Activated CD4-positive, CD25-positive, alpha-beta regulatory T cell treated with anti-CD3 and anti-CD28 coated beads, Interleukin-2, amount 50 U/mL, for 72 hours (primary cell): ENCODE measurements at regions not wholly inside any gene's neighbourhood (a gene's known extent, or its start where the extent isn't known, plus 50 kb on each side); places are given as distances from the start of the nearest gene placed in this dataset.

ENCODE experiments used
- DNase-seq: peaks from one replicate; pipeline ENCODE4 v3.0.0; 2021

DNA sequence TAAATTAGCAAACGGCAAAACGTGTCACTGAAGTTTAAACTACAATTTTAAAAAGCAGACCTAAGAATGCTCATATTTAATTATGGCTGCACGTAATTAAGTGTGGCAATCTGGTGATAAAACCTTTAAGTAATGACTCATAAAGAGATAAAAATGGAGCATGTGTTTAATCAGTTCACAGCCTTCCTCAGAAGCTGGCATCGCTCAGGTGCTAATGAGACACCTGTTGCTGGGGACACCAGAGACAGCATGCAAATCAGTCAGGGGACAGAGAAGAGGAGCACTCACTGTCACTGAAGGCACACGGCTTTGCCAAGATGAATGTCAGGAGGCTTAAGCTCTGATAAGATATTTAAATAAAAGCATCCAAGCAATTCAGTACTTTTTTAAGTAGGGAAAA, 840.3 kb downstream of the GALC start:
- DNase-seq = no peak

DNA sequence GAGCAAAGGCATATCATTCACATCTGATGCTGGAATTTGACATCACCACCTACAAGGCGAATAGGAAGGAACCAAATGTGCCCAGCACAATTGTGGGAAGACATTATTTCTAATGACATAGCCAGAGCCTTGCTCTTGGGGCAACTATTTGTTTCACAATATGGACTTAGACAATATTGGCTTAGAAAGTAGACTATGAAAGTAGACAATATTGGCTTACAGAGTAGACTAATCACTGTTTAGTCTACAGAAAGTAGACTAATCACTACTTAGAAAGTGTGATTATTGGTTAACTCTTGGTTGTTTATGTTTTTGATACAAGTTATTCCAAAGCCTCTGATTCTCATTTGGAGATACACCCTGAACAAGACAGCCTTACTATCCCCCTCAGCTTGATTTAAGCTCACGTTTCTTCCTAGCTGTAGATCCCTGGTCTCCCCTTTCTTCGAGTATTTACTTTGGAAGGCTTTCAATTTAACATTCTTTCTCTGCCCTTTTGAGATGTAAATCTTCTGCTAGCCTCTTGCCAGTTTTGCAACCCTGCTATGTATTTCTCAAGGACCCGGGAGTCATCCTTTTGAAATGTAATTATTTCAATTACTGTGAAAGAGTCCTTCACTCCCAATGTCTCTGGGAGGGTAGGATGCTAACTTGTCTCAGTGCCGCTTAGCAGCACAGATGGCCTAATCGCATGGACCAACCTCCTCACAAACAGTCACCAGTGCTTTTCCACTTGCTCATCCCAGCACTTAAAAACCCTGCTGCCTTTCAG, 843.2 kb downstream of the GALC start:
- DNase-seq = no peak

DNA sequence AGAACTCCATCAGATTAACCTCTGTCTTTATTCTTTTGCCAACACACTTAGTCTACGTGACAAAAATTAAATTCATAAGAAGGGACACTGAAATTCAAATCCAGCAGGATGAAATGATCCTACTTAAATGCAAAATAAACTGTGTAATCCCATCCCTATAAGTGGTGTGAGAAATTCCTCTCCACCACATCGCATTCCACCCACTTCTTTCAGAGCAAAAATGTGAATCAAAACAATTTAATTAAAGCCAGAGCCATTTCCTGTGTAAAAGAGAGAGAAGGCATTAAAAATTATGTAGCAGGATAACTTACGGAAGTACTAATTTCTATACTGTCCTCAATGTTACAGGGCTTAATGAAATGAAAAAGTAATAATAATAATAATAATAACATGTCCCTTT, 844.3 kb downstream of the GALC start:
- no peak for DNase-seq

DNA sequence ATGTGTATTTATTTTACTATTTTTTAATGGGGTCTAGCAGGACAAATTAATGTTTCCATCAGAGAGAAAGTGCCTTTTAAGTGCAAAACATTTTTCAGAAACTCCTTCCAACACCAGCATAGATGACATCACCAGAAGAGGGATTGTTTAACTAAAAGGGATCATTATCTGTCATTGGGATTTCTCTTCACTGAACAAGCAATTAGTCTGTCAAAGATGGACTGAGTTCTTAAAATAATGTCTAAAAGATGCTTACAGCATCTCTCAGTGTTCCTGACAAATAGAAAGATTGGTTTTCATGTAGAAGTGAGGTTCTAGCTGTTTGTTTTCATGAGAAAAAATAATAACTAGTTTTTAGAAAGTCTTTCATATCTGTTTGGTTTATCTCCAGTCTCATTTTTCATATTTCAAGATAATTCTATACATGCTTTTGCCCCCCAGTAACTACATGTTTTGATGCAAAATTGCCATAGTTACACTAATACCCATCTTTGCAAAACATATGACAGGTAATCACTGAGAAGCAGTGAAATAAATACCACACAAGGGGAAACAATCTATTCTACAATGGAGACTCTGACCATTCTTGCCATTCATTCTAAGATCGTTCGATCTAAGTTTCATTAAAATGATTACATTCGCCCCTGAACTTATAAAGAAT, 850.3 kb downstream of the GALC start:
- DNase-seq = no peak

DNA sequence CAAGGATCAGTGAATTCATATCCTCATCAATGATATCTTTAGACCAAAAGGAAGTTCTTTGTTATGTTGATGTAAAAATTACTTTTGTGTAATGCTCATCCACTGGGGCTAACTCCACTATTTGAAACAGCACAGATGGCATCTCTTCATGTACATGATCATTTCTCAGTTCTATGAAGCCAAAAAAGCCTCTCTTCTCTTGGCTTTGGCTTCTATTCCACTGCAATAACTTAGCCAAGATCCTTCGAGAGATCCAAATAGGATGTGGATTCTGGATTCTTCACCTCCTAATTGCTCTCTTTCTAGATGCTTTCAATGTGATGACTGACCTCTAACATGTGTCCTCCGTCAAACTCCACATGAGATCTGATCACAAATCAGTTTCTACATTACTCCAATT, 851.2 kb downstream of the GALC start:
- no peak for DNase-seq

DNA sequence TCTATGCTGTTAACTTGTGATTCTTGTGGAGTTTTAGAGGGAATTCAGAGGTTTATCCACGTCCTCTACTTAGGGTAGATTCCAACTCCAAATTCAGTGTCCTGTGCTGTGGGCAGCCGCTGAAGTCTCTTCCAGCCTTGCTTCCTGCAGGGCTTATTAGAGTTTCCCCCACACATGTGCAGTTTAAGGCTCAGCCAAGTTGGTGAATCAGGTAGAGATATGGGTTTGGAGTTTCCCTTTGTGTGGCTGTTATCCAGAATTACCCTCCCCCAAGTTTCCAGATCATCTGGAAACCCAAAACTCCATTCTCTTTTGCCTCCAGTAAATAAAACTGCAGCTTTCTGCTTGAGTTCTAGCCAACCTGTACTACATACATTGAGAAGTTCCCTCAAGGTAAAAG, 853.7 kb downstream of the GALC start:
- DNase-seq = no peak

DNA sequence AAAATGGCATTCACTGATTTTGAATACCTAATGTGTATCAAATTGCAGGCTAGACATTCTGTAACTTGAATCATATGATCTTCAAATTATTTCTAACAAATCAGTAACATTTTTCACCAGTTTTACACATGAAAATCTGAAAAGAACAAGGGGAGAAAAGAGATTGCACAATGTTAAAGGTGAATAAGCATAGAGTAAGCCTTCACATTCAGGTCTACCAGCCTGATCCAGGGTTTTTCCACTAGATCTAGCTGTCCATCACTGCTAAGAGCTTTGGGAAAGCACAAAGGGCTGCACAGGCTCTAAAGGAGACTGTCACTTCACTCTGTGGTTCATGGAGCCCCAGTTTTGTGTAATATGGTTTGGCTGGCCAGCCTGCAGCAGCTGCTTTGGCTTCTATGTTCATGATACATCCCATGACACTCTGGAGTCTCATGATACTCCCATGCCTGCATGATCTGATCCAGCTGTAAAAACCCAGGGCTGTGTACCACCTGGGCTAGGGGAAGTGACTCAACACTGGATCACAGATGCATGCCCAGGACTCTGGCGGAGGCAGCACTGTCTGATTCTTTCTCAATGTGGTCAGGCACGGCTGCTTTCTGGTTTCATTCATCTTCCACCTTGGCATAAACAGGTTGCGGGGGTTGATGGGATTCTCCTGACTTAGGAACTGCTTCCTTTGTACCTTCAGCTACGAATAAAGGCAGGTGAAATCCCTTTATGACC, 859.7 kb downstream of the GALC start:
- no peak for DNase-seq

DNA sequence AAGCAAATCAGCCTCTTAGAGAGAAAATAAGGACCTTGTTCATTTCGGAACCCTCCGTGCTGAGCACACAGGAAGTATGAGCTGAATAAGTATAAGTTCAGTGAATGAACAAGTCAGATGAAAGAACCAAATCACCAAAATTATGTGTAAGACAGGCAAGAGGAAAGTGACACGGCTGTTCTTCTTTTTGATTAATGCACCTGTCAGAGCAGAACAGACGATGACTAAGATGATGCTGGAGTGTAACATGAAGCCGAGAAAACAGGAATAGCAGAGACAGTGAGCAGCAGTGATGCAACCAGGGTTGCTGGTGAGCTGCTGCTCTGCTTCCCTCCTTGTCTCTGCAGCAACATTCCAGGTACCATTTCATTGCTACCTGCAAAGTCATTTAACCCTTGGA, 861.1 kb downstream of the GALC start:
- DNase-seq = no peak

DNA sequence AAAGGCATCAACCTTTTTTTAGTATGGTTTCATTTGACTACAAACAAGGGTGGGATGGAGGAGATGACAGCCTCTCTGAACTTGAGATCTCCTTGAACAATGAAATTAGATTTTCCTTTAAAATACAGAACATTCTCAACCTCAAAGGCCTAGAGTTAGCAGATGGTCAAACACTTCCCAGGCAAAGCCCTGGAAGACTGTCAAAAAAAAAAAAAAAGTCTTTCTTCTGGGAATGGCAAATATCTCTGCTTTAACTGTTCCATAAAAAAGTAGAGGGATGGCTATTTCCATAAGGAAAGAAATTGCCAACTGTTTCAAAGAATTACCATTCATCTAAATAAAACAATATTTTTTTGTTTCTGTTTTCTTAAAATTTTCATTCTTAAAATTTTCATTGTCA, 870.8 kb downstream of the GALC start:
- no peak for DNase-seq

DNA sequence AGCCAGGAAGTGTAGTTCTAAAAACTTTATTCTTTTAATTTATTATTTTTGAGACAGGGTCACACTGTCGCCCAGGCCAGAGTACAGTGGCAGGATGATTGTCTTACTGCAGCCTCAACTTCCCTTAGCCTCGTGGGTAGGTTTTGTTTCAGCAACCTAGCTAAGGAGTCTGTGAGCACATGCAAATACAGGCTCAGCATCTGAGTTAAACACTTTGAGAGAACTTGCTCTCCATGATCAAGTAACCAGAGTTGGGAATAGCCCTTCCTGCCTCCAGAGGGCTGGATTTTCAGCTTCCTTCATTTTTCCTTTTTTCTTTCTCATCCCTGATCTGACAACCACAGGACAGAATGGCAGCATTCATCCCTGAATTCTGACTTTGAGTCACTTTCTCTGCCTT, 871.3 kb downstream of the GALC start:
- DNase-seq = no peak

DNA sequence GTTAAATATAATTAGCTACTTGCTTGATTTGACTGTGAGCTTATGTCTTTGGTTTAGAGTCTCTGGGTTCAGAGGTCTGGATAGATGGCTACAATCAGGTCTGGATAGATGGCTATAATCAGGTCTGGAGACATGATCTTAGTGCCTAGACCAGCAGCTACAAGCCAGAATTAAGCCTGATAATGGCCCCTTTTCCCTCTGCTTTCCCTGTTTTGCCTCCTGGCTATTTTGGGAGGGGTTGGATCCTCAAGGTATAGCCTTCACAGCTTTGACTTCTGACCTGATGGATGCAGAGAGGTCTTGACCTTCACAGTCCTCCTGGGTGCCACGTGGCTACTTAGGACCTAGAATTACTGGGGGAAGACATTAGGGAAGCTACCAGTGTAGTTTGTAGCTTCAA, 877.7 kb downstream of the GALC start:
- DNase-seq = no peak

DNA sequence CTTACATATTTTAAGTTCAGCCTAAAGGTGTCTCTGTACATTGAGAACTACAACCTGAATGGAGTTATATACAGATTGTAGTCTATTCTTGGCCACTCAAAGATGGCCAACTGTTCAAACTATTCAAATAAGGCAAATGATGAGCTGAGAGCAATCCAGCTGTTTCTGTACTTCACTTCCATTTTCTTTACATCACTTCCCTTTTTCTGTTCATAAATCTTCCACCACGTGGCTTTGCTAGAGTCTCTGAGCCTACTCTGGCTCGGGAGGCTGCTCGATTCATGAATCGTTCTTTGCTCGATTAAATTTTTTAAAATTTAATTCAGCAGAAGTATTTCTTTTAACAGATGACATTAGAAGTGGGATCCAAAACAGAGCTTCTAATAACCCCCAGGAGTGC, 879.7 kb downstream of the GALC start:
- DNase-seq = no peak

DNA sequence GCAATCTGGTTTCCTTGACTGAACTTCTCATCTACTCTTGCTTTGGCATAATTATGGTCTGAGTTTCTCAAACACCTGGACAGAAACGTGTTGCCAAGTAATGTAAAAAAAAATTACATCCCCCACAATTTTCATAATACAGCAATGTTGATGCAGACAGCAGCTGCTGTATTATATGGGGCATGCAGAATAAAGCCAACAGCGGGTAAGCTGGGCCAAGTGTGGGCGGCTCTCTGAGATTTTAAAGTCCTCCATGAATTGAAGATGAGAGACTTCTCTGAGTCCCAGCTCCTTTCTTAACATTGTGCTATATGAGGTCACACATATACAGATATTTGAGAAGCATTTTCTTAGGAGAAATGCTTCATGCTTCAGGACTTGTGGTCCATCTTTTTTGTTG, 881.2 kb downstream of the GALC start:
- no peak for DNase-seq

DNA sequence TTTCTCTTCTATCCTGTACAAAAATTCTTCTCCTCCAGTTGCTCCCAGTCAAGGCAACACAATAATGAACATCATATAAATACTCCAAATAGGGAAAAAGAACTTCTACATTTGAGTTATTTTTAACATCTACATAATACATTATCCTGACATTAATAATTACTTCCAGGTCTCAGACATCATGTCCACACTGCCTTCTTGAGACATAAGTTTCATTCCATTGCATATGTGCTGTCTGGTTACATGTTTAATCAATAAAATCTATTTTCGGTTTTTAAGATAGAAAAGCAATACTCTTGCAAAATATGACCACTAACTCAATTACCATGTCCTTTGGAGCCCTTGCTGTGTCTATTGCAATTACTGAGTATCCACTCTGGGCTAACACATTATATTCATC, 881.9 kb downstream of the GALC start:
- no peak for DNase-seq

DNA sequence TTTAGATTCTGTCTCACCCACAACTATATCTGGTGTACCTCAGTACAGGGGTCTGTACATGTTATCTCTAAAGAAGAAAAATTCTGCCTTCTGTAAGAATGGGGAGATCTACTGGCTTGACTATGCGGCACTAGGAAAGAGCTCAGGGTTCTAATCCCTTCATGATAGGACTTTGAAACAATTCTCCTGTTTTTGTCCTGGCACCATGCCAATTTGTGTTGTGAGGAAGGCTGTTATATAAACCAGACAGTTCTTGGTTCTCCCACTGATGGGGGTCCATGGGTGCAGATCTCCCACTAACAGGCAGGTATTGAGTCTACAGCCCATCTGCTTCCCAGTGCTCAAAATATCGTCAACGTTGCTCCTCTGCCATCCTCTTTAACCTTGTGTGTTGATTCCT, 883.7 kb downstream of the GALC start:
- DNase-seq = no peak

DNA sequence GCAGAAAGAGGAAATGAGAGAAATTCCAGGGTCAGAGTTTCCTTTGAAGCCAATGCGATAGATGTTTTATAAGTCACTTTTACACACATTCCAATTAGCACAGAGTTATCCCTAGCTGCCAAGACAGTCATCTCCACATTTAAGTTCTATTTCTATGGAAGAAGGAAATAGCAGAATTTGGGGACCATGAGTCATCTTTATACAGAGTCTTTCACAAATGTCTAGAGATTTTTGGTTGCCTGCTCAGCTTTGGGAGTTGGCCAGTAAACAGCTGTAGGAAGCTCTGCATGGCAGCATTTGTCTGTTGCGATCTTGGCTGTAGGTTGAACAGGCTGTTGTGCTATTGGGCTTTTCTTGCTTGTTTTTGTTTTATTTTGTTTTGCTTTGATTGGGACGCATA, 884.3 kb downstream of the GALC start:
- no peak for DNase-seq

DNA sequence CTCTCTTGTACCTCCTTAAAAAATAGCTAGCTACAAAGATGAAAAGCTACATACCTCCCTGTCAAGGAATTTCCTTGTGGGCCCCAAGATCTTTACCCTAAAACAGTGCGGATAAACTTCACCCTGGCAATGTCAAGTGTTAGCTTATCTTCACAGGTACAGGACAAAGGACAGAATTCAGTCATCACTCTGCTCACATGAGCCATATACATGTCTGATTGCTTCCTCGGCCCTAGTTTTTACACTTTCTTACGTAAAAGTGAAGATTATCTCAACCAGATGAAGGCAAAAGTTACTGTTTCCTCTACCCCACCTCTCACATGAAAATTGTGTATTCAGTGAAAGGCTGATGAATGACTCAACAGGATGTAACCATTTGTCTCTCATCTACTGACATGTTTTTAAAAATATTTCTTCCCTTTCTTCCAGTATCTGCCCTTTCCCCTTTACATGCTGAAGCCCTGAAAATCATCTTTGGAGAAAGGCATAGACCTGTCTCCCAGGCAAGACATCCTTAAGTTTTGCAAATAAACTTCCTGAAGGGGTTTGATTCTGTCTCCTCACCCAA, 890.1 kb downstream of the GALC start:
- no peak for DNase-seq

DNA sequence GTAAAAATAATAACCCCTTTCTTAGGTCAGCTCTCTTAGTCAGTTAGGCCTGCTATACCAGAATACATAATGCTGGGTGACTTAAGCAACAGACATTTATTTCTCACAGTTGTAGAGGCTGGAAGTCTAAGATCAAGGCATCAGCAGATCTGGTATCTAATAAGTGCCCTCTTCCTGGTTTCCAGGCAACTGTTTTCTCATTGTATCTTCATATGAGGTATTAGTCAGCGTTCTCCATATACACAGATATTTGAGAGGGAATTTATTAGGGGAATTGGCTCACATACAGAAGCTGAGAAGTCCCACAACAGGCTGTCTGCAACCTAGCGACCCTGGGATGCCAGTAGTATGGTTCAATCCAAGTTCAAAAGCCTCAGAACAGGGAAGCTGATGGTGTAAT, 896.0 kb downstream of the GALC start:
- DNase-seq = no peak

DNA sequence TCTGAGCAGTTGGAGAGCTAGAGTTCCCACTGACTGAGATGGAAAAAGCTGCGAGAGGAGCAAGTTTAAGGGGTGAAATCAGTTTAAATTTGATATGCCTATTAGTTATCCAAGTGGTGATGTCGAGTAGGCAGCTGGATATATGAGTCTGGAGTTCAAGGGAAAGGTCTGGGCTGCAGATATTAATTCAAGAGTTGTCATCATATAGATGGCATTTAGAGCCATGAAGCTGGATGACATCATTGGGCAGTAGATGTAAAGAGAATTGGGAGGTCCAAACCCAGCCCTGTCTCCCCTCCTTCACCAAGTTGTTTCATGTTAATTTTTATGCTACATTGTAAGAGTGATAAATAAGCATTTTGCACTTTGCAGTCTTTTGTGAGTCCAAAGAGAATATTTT, 898.1 kb downstream of the GALC start:
- no peak for DNase-seq

DNA sequence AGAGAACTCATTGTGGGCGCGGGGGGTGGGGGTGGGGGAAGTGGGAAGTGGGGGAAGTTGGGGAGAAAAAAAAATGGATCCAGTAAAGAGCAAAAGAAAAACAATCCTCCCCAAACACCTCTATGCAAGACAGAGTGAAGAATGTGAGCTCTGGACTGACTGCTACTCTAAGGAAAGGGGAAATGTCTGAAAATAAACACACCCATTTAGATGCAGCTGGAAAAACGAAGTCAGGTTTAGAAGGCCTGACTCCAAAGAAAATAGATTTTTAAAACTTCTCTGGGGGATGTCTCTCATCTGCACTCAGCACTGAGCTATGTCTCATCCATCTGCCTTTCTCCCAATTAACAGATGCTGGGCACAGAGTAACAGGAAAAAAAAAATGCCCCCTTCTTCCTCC, 904.4 kb downstream of the GALC start:
- no peak for DNase-seq

DNA sequence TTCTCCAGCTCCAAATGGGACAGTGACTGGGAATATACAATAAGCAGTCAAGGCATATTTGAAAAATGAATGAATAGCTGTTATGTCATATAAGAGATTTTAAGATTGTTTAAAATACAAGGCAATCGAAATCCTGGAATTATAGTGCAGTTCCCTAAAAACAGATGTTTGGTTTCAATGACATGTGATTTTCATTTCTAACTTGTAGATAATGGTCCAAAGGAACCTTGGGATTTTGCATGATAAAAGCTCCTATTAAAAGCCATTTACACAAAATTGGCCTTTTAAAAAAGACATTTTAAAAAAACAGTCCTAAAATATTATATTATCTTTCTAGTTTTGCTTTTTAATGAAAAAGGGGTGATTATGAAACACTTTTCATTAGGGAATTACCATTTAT, 905.1 kb downstream of the GALC start:
- no peak for DNase-seq

DNA sequence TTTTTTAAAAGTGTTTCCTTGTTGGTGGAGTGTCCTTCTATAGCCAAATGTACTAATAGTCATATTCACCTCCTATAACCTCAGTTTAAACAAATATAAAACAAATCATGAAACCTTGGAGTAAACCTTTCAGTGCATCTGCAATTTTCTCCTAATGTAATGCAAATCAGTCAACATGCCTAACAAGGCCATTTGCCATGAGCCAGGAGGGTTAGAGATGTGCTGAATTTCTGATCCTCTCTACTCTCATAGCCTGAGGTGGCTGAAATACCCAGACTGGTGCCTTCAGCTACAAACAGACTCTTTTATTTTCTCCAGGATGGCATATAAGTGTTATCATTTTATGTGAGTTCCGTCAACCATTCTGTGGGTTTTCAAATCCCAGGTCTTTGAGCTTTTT, 908.1 kb downstream of the GALC start:
- DNase-seq = no peak

DNA sequence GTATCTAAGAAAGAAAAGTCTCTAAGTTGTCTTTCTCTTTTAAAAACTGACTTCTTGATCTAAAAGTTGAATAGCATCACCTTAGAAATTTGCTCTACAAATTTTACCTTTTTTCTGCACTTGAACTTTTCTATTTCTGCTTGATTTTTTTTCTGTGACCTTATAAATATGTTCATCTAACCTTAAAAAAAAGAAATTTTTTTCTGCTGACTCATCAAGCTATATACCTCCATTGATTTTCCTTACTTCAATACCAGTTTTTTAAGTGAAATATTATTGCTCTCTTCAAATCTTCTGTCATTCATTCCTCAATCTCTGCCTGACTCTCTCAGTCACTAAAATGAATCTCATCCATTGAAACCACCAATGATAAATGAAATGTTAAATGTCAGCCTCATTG, 910.1 kb downstream of the GALC start:
- DNase-seq = no peak

DNA sequence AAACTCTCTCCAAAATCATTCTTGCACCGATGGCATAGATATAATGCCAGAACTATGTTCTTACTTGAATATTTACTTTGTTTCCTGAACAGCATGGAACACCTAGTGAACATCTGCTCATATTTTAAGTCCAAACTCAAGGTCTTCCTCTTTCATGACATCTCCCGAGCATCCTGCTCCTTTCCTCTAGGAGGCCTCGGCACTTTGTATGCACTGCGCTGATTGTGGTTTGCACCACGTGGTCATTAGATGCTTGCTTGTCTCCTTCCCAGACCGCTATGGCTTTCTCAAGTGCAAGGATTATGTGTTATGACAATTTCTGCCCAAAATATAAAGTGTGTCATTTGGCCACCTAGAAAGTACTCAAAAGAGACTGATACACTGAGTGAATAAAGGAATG, 912.0 kb downstream of the GALC start:
- DNase-seq = no peak
